ENCODE measurements at regions not wholly inside any gene's neighbourhood (a gene's known extent, or its start where the extent isn't known, plus 50 kb on each side); places are given as distances from the start of the nearest gene placed in this dataset.

- DNase-seq = no peak
Observed at GRCh38 chr2:182591774-182592173, 124.3 kb upstream of the DNAJC10 start.

GRCh38 chr2:182592691-182593393 is 123.2 kb upstream of the DNAJC10 start:
- Histone ChIP-seq H3K27ac (no peak overlapping the region), H3K4me1 (peaks cover 0 to 7% (median 0%) of the 10 kb centered on the region in 12 donors), H3K9me3 (no peaks in the 10 kb centered on the region), H3K36me3 (no peaks in the 10 kb centered on the region), H3K27me3 (no peaks in the 10 kb centered on the region), H3K4me3 (no peak overlapping the region)
- intact Hi-C loops (cut with DNase I) = no loop called here
- DNase-seq = no peak
- whole genome bisulfite sequencing, 4 donors = 88 to 93% (median 92%) methylated on average over 4 of the region's 4 CpGs
- TF ChIP-seq POLR2A (IDR thresholded peaks at IDR 0.05) = no peak
- no peak for TF ChIP-seq CTCF (IDR thresholded peaks at IDR 0.05)
- ATAC-seq = no peak

More at GRCh38 chr2:182591774-182592173, 124.3 kb upstream of the DNAJC10 start:
- intact Hi-C loops (cut with DNase I) = no loop called here
- H3K27ac ChIP-seq = no peak overlapping the region
- H3K36me3 ChIP-seq = no peaks in the 10 kb centered on the region
- no peak for ATAC-seq
- no peak overlapping the region for H3K4me3 ChIP-seq
- TF ChIP-seq POLR2A (IDR thresholded peaks at IDR 0.05) (no peak), CTCF (IDR thresholded peaks at IDR 0.05) (no peak)
- H3K27me3 ChIP-seq = no peaks in the 10 kb centered on the region
- H3K4me1 ChIP-seq = peaks cover 0 to 7% (median 0%) of the 10 kb centered on the region in 12 donors
- 38 to 56% (median 44%) methylated on average over 1 of the region's 1 CpG for WGBS, 4 donors
- no peaks in the 10 kb centered on the region for H3K9me3 ChIP-seq

- H3K36me3 ChIP-seq = no peaks in the 10 kb centered on the region
- WGBS, 4 donors = 50 to 61% (median 56%) methylated on average over 3 of the region's 3 CpGs
- no peaks in the 10 kb centered on the region for H3K9me3 ChIP-seq
- no peak overlapping the region for H3K27ac ChIP-seq
- H3K4me3 ChIP-seq = no peak overlapping the region
- H3K27me3 ChIP-seq = no peaks in the 10 kb centered on the region
- intact Hi-C loops (cut with DNase I) = no loop called here
- TF ChIP-seq POLR2A (IDR thresholded peaks at IDR 0.05) (no peak), CTCF (IDR thresholded peaks at IDR 0.05) (no peak)
- ATAC-seq (no peak), DNase-seq (no peak)
- H3K4me1 ChIP-seq = peaks cover 0 to 7% (median 0%) of the 10 kb centered on the region in 12 donors
Observed at GRCh38 chr2:182593394-182593975, 122.6 kb upstream of the DNAJC10 start.

- no peaks in the 10 kb centered on the region for H3K9me3 ChIP-seq
- intact Hi-C loops (cut with DNase I) = no loop called here
- no peak for TF ChIP-seq CTCF (IDR thresholded peaks at IDR 0.05)
- no peak for TF ChIP-seq POLR2A (IDR thresholded peaks at IDR 0.05)
- DNase-seq (no peak), ATAC-seq (no peak)
- H3K4me3 ChIP-seq = no peak overlapping the region
- no peaks in the 10 kb centered on the region for H3K36me3 ChIP-seq
- H3K4me1 ChIP-seq = peaks cover 0 to 7% (median 0%) of the 10 kb centered on the region in 12 donors
- 85 to 90% (median 87%) methylated on average over 1 of the region's 1 CpG for WGBS, 4 donors
- H3K27me3 ChIP-seq = no peaks in the 10 kb centered on the region
- no peak overlapping the region for H3K27ac ChIP-seq
Observed at GRCh38 chr2:182594286-182594685, 121.8 kb upstream of the DNAJC10 start.
